Activated CD8-positive, alpha-beta T cell treated with anti-CD3 and anti-CD28 coated beads, Interleukin-2, amount 10 ng/mL, durations not matched to agents 7 days and 5 days (primary cell): ENCODE measurements at regions not wholly inside any gene's neighbourhood (a gene's known extent, or its start where the extent isn't known, plus 50 kb on each side); places are given as distances from the start of the nearest gene placed in this dataset.
"Not testable (repeated sequence)": the region's sequence is repeated elsewhere in the genome, so short reads cannot be mapped to it uniquely, and the experiment has no call there.

ENCODE experiments used
- ATAC-seq: fragments of 150-1000 bp; cut with Tn5 transposase; one replicate; pipeline ENCODE4 v1.10.0; 2021; ENCODE audit warnings: moderate library complexity
- CTCF ChIA-PET: fragments of 350-600 bp; sonication (Branson Sonifier 250); formaldehyde crosslinking; loops from one replicate; lab custom pipeline; 2021; ENCODE audit warnings: antibody characterized with exemption; lab: Charles Lee
- POLR2A ChIA-PET: fragments of 350-600 bp; sonication (Branson Sonifier 250); formaldehyde crosslinking; loops from one replicate; lab custom pipeline; 2021; ENCODE audit warnings: antibody characterized with exemption; lab: Charles Lee
- DNase-seq: peaks from one replicate; pipeline ENCODE4 v3.0.0-alpha.2; 2020
- H3K27ac Mint-ChIP-seq: one replicate; pipeline ENCODE4 v1.8.0; 2021; ENCODE audit warnings: mild to moderate bottlenecking, mixed read lengths
- H3K27me3 Mint-ChIP-seq: one replicate; pipeline ENCODE4 v1.8.0; 2021; ENCODE audit warnings: low read depth, mixed read lengths
- H3K36me3 Mint-ChIP-seq: one replicate; pipeline ENCODE4 v1.8.0; 2021; ENCODE audit warnings: low read depth, mixed read lengths
- H3K4me1 Mint-ChIP-seq: one replicate; pipeline ENCODE4 v1.8.0; 2021; ENCODE audit warnings: low read depth, mixed read lengths
- H3K4me3 Mint-ChIP-seq: one replicate; pipeline ENCODE4 v1.8.0; 2021; ENCODE audit warnings: mild to moderate bottlenecking, mixed read lengths
- H3K9me3 Mint-ChIP-seq: one replicate; pipeline ENCODE4 v1.8.0; 2022; ENCODE audit warnings: mixed read lengths; ENCODE audit not compliant: insufficient read depth

DNA sequence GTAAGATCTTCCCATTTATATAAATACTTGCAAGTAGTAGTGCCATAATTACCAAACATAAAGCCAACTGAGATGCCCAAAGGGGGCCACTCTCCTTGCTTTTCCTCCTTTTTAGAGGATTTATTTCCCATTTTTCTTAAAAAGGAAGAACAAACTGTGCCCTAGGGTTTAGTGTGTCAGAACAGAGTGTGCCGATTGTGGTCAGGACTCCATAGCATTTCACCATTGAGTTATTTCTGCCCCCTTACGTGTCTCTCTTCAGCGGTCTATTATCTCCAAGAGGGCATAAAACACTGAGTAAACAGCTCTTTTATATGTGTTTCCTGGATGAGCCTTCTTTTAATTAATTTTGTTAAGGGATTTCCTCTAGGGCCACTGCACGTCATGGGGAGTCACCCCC lies 227.9 kb downstream of the POTEM start:
- H3K4me3 Mint-ChIP-seq, H3K9me3 Mint-ChIP-seq, CTCF ChIA-PET, ATAC-seq, H3K4me1 Mint-ChIP-seq, H3K27ac Mint-ChIP-seq, H3K36me3 Mint-ChIP-seq, DNase-seq, POLR2A ChIA-PET, H3K27me3 Mint-ChIP-seq: not testable (repeated sequence)

DNA sequence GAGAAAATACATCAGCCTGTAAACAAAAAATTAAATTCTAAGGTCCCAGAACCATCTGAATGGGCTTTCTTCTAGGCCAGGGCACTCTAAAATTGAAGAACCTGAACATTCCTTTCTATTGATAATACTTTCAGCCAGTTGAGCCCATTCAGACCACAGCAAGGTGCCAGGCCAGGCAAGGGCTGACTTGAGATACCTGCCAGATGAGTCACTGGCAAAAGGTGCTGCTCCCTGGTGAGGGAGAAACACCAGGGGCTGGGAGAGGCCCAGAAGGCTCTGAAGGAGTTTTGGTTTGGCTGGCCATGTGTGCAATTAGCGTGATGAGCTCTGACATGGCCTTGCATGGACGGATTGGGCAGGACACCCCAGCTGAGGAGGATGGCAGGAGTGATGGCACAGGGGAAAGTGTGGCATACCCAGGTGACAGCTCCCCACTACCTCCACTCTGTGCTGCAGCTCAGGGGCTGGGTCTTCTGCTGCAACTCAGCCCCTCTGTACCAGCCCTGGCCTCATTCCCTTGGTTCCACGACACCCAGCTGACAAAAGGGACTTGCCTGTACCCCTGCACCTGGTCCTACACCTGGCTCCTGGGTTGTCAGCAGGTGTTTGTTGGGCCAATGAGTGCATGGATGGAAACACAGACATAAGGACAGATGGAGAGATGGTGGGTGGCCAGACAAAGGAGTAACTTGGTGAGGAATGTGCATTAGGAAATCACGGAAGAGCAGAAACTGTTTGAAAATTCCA lies 230.4 kb downstream of the POTEM start:
- H3K27ac Mint-ChIP-seq, H3K27me3 Mint-ChIP-seq, H3K4me3 Mint-ChIP-seq, DNase-seq, ATAC-seq, H3K4me1 Mint-ChIP-seq, CTCF ChIA-PET, POLR2A ChIA-PET, H3K9me3 Mint-ChIP-seq, H3K36me3 Mint-ChIP-seq: not testable (repeated sequence)

DNA sequence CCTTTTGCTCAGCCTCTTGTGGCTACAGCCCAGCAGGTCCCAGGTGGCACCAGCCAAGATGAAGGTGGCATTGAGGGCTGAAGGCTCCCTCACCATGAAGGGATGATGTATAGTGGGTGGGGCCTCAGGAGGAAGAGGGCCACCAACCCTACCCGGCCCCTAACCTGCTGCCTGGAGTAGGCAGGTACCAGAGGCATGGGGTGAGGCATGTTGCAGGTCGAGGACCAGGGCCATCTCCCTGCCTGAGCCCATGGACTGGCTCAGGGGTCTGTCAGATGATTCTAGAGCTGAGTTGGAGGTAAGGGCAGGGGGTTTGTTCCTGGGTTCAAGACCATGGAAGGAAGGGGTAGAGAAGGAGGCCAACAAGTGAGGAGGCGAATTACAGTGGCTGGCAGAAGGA lies 231.1 kb downstream of the POTEM start:
- CTCF ChIA-PET, DNase-seq, H3K36me3 Mint-ChIP-seq, H3K27ac Mint-ChIP-seq, H3K4me1 Mint-ChIP-seq, ATAC-seq, H3K9me3 Mint-ChIP-seq, H3K27me3 Mint-ChIP-seq, H3K4me3 Mint-ChIP-seq, POLR2A ChIA-PET: not testable (repeated sequence)

DNA sequence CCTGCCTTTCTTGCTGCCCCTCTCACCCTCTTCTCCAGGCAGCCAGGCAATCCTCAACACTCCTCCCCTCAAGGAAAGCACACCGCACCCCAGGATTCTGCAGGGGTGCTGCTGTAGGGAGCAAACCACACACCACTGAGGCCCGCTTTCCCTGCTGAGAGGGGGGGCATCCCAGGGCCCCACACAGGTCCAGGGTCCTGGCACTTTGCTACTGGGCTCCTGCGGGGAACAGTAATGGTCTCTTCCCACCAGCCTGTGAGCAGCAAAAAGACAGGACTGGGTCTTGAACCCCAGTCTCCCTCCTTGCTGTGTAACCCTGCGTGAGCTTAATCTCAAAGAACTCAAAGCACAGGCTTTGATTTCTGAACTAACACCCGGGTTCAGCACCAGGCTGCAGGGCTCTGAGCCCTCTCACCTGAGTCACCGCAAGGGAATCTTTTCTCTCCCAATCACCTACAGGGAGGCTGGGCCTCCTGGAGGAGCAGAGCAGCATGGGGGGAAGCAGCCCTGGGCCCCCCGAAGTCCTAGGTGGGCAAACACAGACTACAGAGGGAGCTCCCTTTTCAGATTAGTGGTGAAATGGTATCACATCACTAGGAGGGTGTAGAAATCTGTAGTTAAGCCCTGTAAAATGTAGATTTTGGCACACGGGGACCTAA lies 232.6 kb downstream of the POTEG start:
- DNase-seq, H3K9me3 Mint-ChIP-seq, H3K4me3 Mint-ChIP-seq, ATAC-seq, POLR2A ChIA-PET, H3K36me3 Mint-ChIP-seq, H3K27ac Mint-ChIP-seq, CTCF ChIA-PET, H3K27me3 Mint-ChIP-seq, H3K4me1 Mint-ChIP-seq: not testable (repeated sequence)

DNA sequence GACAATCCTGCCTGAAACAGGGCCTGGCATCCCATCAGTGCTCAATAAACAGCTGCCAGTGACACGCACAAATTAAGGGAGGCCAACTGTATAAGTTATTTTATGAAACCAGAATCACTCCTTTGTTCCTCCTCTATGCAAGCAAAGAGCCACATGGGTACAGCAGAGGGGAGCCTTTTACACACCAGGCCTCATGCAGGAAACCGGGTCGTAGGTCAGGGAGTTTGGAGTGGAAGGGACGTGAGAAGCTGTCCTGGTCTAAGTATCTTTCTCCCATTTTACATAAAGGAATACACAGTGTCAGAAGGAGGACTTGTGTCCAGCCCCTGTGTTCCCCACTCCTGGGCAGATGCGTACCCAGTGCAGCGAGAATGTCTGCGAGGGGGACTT lies 232.1 kb downstream of the POTEG start:
- POLR2A ChIA-PET, H3K27me3 Mint-ChIP-seq, H3K4me3 Mint-ChIP-seq, DNase-seq, ATAC-seq, CTCF ChIA-PET, H3K4me1 Mint-ChIP-seq, H3K9me3 Mint-ChIP-seq, H3K36me3 Mint-ChIP-seq, H3K27ac Mint-ChIP-seq: not testable (repeated sequence)

DNA sequence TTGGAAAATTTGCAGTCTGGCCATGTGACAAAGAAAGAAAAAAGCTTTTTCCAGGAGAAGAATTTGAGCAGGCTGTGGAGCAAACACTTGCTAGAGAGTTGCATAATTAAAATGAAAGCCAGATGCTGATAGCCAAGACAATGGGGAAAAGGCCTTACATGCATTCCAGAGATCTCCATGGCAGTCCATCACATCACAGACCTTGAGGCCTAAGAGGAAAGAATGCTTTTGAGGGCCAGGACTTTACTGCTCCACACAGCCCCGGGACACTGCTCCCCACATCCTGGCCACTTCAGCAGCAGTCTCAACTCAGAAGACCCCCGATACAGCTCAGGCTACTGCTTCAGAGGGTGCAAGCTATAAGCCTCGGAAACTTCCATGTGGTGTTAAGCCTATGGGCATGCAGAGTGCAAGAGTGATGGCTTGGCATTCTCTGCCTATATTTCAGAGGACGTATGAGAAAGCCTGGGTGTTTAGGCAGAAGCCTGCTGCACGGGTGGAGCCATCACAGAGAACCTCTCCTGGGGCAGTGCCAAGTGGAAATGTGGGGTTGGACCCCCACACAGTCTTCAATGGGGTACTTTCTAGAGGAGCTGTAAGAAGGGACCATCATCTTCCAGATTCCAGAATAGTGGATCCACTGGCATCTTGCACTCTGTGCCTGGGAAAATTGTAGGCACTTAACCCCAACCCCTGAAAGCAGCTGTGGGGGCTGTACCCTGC lies 230.7 kb downstream of the POTEG start:
- H3K27ac Mint-ChIP-seq, ATAC-seq, H3K4me3 Mint-ChIP-seq, H3K9me3 Mint-ChIP-seq, CTCF ChIA-PET, POLR2A ChIA-PET, H3K36me3 Mint-ChIP-seq, H3K4me1 Mint-ChIP-seq, DNase-seq, H3K27me3 Mint-ChIP-seq: not testable (repeated sequence)

DNA sequence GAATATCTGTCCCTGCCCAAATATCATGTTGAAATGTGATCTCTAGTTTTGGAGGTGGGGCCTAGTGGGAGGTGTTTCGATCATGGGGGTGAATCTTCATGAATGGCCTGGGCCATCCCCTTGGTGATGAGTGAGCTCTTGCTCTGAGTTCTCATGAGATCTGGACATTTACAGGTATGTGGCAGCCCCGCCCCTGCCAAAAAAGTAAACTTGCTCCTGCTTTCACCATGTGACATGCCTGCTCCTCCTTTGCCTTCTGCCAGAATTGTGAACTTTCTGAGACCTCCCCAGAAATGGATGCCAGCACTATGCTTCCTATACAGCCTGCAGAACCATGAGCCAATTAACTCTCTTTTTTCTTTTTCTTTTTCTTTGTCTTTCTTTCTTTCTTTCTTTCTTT lies 229.3 kb downstream of the POTEG start:
- H3K9me3 Mint-ChIP-seq, H3K27me3 Mint-ChIP-seq, H3K27ac Mint-ChIP-seq, CTCF ChIA-PET, H3K4me3 Mint-ChIP-seq, DNase-seq, POLR2A ChIA-PET, H3K4me1 Mint-ChIP-seq, ATAC-seq, H3K36me3 Mint-ChIP-seq: not testable (repeated sequence)

DNA sequence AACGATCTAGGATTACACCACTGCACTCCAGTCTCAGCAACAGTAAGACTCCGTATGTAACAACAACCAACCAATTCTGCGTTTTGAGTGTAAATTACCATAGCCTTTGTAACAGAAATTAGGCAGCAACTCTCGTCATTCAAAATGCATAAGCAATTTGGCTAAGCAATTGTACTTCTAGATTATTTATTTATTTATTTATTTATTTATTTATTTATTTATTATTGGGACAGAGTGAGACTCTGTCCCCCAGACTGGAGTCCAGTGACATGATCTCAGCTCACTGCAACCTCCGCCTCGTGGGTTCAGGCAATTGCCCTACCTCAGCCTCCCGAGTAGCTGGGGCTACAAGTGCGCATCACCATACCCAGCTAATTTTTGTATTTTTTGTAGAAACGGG lies 217.7 kb downstream of the POTEG start:
- H3K27me3 Mint-ChIP-seq, H3K4me3 Mint-ChIP-seq, ATAC-seq, CTCF ChIA-PET, POLR2A ChIA-PET, H3K36me3 Mint-ChIP-seq, H3K9me3 Mint-ChIP-seq, H3K27ac Mint-ChIP-seq, DNase-seq, H3K4me1 Mint-ChIP-seq: not testable (repeated sequence)

DNA sequence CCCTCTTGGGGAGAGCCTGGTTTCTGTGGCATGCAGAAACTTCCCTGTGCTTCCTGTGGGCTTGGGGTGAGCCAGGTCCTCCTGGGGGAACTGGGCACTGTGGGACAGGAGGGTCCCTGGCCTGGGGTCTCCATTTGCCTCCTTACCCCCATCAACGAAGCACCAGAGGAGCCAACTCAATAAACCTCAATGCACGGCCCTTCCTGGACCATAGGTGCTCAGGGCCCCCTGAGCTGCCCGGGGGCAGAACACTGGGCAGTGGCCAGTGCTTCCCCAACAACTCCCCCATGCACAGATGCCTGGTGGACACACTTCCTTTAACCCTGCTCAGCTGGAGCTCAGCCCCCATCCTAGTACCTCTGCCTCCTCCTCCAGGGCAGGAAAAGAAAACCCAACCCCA lies 214.7 kb downstream of the POTEG start:
- H3K36me3 Mint-ChIP-seq, H3K4me3 Mint-ChIP-seq, H3K4me1 Mint-ChIP-seq, H3K9me3 Mint-ChIP-seq, POLR2A ChIA-PET, DNase-seq, ATAC-seq, CTCF ChIA-PET, H3K27me3 Mint-ChIP-seq, H3K27ac Mint-ChIP-seq: not testable (repeated sequence)

DNA sequence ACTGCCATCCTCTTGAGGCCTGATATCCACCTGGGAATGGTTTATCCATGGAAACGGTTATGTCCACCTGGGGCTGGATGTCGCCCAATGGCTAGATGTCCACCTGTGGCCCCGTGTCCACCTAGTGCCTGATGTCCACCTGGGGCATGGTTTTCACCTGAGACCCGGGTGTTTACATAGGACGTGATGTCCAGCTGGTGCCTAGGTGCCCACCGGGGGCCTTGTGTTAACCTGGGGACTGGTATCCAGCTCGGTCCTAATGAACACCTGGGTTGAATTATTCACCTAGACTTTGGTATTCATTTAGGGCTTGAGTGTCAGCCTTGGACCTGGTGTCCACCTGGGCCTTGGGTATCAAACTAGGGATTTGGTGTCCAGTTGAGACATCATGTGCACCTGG lies 202.7 kb downstream of the POTEG start:
- H3K36me3 Mint-ChIP-seq, H3K4me1 Mint-ChIP-seq, H3K4me3 Mint-ChIP-seq, H3K9me3 Mint-ChIP-seq, CTCF ChIA-PET, H3K27me3 Mint-ChIP-seq, DNase-seq, POLR2A ChIA-PET, H3K27ac Mint-ChIP-seq, ATAC-seq: not testable (repeated sequence)

DNA sequence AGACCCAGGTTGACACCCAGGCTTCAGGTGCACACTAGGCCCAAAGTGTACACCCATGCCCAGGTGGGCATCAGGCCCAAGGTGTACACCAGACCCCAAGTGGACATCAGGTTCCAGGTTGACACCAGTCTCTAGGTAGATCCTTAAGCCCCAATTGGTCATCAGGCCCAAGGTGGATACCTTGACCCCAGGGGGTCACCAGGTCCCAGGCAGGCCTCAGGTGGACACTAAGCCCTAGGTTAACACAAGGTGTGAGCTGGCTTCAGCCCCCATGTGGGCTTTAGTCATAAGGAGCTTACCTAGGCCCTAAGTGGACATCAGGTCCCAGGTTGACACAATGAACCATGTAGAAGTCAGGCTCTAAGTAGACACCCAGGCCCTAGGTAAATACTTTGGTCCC lies 200.1 kb downstream of the POTEG start:
- DNase-seq, H3K4me3 Mint-ChIP-seq, H3K9me3 Mint-ChIP-seq, H3K27me3 Mint-ChIP-seq, ATAC-seq, CTCF ChIA-PET, H3K4me1 Mint-ChIP-seq, H3K27ac Mint-ChIP-seq, H3K36me3 Mint-ChIP-seq, POLR2A ChIA-PET: not testable (repeated sequence)

DNA sequence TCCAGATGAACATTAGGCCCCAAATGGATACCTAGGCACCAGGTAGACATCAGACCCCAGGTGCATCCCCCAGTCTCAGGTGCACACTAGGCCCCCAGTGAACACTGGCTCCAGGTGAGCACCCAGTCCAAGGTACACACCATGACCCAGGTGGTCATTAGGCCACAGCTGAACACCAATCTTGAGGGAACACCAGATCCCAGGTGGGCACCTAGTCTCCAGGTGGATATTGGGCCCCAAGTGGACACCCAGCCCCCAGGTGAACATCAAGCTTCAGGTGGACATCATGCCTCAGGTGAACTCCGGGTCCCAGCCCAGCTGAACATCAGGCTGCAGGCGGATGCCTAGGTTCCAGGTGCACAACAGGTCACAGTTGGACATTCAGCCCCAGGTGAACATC lies 196.5 kb downstream of the POTEG start:
- POLR2A ChIA-PET, CTCF ChIA-PET, ATAC-seq, DNase-seq, H3K4me3 Mint-ChIP-seq, H3K27me3 Mint-ChIP-seq, H3K4me1 Mint-ChIP-seq, H3K9me3 Mint-ChIP-seq, H3K27ac Mint-ChIP-seq, H3K36me3 Mint-ChIP-seq: not testable (repeated sequence)
